HepG2 (cell line): ENCODE measurements at regions not wholly inside any gene's neighbourhood (a gene's known extent, or its start where the extent isn't known, plus 50 kb on each side); places are given as distances from the start of the nearest gene placed in this dataset.

Experiments
- ATAC-seq: fragments of 200-7000 bp; cut with Tn5 transposase; 3 replicates; pipeline ENCODE4 v1.9.1; 2020; ENCODE audit warnings: mild to moderate bottlenecking, moderate library complexity
- BruUV-seq: library from RNA; stranded (reverse); fragments of 400-500 nt; replicated peaks from 2 replicates; lab custom pipeline; 2021; lab: Mats Ljungman, UMichigan
- CTCF ChIA-PET: fragments of 300-600 bp; formaldehyde crosslinking; extraction: SDS; loops from one replicate; lab custom pipeline; 2021; ENCODE audit warnings: low total read pairs, inconsistent platforms, low intra/inter-chr PET ratio; lab: Yijun Ruan, JAX
- POLR2A ChIA-PET: fragments of 350-600 bp; sonication (Branson Sonifier 250); formaldehyde crosslinking; loops from one replicate; lab custom pipeline; 2020; ENCODE audit warnings: antibody characterized with exemption, inconsistent platforms; lab: Yijun Ruan, JAX
- DNase-seq: peaks from one replicate; pipeline ENCODE4 v3.0.0-alpha.2; 2015; ENCODE audit warnings: low spot score
- FAIRE-seq: peaks from 3 replicates; lab custom pipeline; 2011; peaks lifted over from hg19 to GRCh38; lab: Jason Lieb, UNC
- H2AFZ ChIP-seq: one replicate; pipeline ENCODE4 v1.6.1; 2011; ENCODE audit warnings: low read length, inconsistent platforms
- H3K27ac ChIP-seq: fragments of 300-600 bp; 3 replicates; pipeline ENCODE4 v1.8.0; 2011; ENCODE audit warnings: mixed run types, mild to moderate bottlenecking, mixed read lengths, low read length, inconsistent platforms; ENCODE audit not compliant: insufficient read depth; ENCODE audit errors: extremely low read length
- H3K27me3 ChIP-seq, 2 experiments: fragments of 200-600 bp in 1 of 2; 2 replicates in 1 of 2; 3 replicates in 1 of 2; pipeline versions ENCODE4 v1.6.0 to v1.8.0; 2011; ENCODE audit warnings: low read length in 2 of 2, mild to moderate bottlenecking in 2 of 2, moderate library complexity in 2 of 2, inconsistent platforms in 1 of 2; ENCODE audit not compliant: insufficient read depth in 2 of 2, control insufficient read depth in 1 of 2
- H3K36me3 ChIP-seq, 2 experiments: fragments of 200-600 bp in 1 of 2; replicated peaks in 1 of 2; 2 replicates in 1 of 2; 3 replicates in 1 of 2; pipeline versions ENCODE4 v1.5.1 to v1.8.0; 2011; ENCODE audit warnings: low read length in 2 of 2, inconsistent platforms in 1 of 2; ENCODE audit not compliant: insufficient read depth in 2 of 2, control insufficient read depth in 1 of 2
- H3K4me1 ChIP-seq: 2 replicates; pipeline ENCODE4 v1.5.1; 2012; ENCODE audit warnings: low read length, inconsistent platforms; ENCODE audit not compliant: insufficient read depth
- H3K4me2 ChIP-seq: 2 replicates; pipeline ENCODE4 v1.6.0; 2011; ENCODE audit warnings: low read depth, low read length, inconsistent platforms
- H3K4me3 ChIP-seq, 3 experiments: fragments of 200-600 bp in 1 of 3; sonication (generic), shearing (Covaris generic) in 1 of 3; replicated peaks in 1 of 3; 2 replicates each; pipeline ENCODE4 v1.5.1; 2011 to 2016; ENCODE audit warnings: low read length in 3 of 3, inconsistent platforms in 2 of 3, low read depth in 2 of 3, mild to moderate bottlenecking in 2 of 3, control low read depth in 1 of 3, mixed read lengths in 1 of 3; ENCODE audit not compliant: insufficient read depth in 1 of 3
- H3K79me2 ChIP-seq: one replicate; pipeline ENCODE4 v1.6.1; 2011; ENCODE audit warnings: low read length, inconsistent platforms; ENCODE audit not compliant: insufficient read depth
- H3K9ac ChIP-seq: 2 replicates; pipeline ENCODE4 v1.6.0; 2011; ENCODE audit warnings: mild to moderate bottlenecking, low read depth, low read length, inconsistent platforms; ENCODE audit not compliant: insufficient read depth
- H3K9me3 ChIP-seq: 2 replicates; pipeline ENCODE4 v1.5.1; 2012; ENCODE audit warnings: mild to moderate bottlenecking, low read length
- H4K20me1 ChIP-seq: 2 replicates; pipeline ENCODE4 v1.6.0; 2011; ENCODE audit warnings: inconsistent platforms, mild to moderate bottlenecking, low read length, moderate library complexity; ENCODE audit not compliant: insufficient read depth
- ATF1 ChIP-seq: IDR thresholded peaks from 2 replicates; pipeline ENCODE4 v1.6.1; 2016; ENCODE audit warnings: mild to moderate bottlenecking, control low read depth
- ATF5 ChIP-seq: sonication (generic); formaldehyde crosslinking; IDR thresholded peaks from 2 replicates; pipeline ENCODE4 v1.4.0; 2020; ENCODE audit warnings: mild to moderate bottlenecking, low read depth, missing genetic modification reagents
- GABPB1 ChIP-seq: IDR thresholded peaks from 2 replicates; pipeline ENCODE4 v1.6.1; 2016; ENCODE audit warnings: mild to moderate bottlenecking, missing genetic modification reagents, moderate library complexity, missing compliant biosample characterization
- HHEX ChIP-seq: IDR thresholded peaks from 2 replicates; pipeline ENCODE4 v1.6.1; 2016; ENCODE audit warnings: control low read depth
- HOXD1 ChIP-seq: sonication (generic); formaldehyde crosslinking; IDR thresholded peaks from 2 replicates; pipeline ENCODE4 v1.5.0; 2020; ENCODE audit warnings: missing genetic modification reagents
- KLF11 ChIP-seq: IDR thresholded peaks from 2 replicates; pipeline ENCODE4 v1.6.1; 2016; ENCODE audit warnings: missing compliant biosample characterization
- NFE2 ChIP-seq: sonication (generic); formaldehyde crosslinking; IDR thresholded peaks from 2 replicates; pipeline ENCODE4 v1.4.0; 2020; ENCODE audit warnings: missing genetic modification reagents
- THAP11 ChIP-seq: IDR thresholded peaks from 2 replicates; pipeline ENCODE4 v1.6.1; 2016; ENCODE audit warnings: missing biosample characterization, missing genetic modification reagents
- XRCC5 ChIP-seq: fragments of 200-400 bp; formaldehyde crosslinking; optimal IDR thresholded peaks from 2 replicates; pipeline ENCODE3; 2017; ENCODE audit warnings: mild to moderate bottlenecking, low read length
- ZFP36L2 ChIP-seq: sonication (generic); formaldehyde crosslinking; IDR thresholded peaks from 2 replicates; pipeline ENCODE4 v1.4.0; 2020; ENCODE audit warnings: missing genetic modification reagents
- ZNF253 ChIP-seq: sonication (generic); formaldehyde crosslinking; IDR thresholded peaks from 2 replicates; pipeline ENCODE4 v1.8.0; 2022; ENCODE audit warnings: mild to moderate bottlenecking, missing genetic modification reagents, borderline replicate concordance
- ZNF333 ChIP-seq: sonication (generic); formaldehyde crosslinking; IDR thresholded peaks from 2 replicates; pipeline ENCODE4 v1.4.0; 2020; ENCODE audit warnings: mild to moderate bottlenecking, missing genetic modification reagents, borderline replicate concordance
- ZNF383 ChIP-seq: sonication (generic); formaldehyde crosslinking; IDR thresholded peaks from 2 replicates; pipeline ENCODE4 v1.4.0; 2020; ENCODE audit warnings: missing genetic modification reagents, mild to moderate bottlenecking, borderline replicate concordance
- ZNF556 ChIP-seq: sonication (generic); formaldehyde crosslinking; IDR thresholded peaks from 2 replicates; pipeline ENCODE4 v1.4.0; 2020; ENCODE audit warnings: mild to moderate bottlenecking, missing genetic modification reagents, borderline replicate concordance
- WGBS: methylation state at CpG from one replicate; pipeline ENCODE4 v1.1.6; 2017; ENCODE audit warnings: low lambda C conversion rate; 5-methylcytosine and 5-hydroxymethylcytosine counted together
- in situ Hi-C: cut with HindIII; loops from 2 replicates; pipeline ENCODE4 v1.10.0; 2017; ENCODE audit warnings: low pct_unique_long_range_greater_than_20kb; ENCODE audit not compliant: extremely low pct_ligation_motif_present
- intact Hi-C: fragments of 100-400 bp; cut with micrococcal nuclease; formaldehyde crosslinking; loops from one replicate; pipeline ENCODE4 v1.10.0; 2022; ENCODE audit not compliant: unreplicated experiment
- TF ChIP-seq, protein P1 (sequence below): IDR thresholded peaks from 2 replicates; pipeline ENCODE4 v1.6.1; 2016; ENCODE audit warnings: mild to moderate bottlenecking
- TF ChIP-seq, protein P2 (sequence below): sonication (generic); formaldehyde crosslinking; IDR thresholded peaks from 2 replicates; pipeline ENCODE4 v1.4.0; 2020; ENCODE audit warnings: missing genetic modification reagents, low read depth, mild to moderate bottlenecking, borderline replicate concordance
- TF ChIP-seq, protein P3 (sequence below): sonication (generic); formaldehyde crosslinking; IDR thresholded peaks from 2 replicates; pipeline ENCODE4 v1.8.0; 2022; ENCODE audit warnings: missing genetic modification reagents, mild to moderate bottlenecking, inconsistent platforms, borderline replicate concordance

- no peaks in the 10 kb centered on the region for H3K79me2 ChIP-seq
Observed at GRCh38 chr6:44564906-44565524, 177.5 kb downstream of the CDC5L start.

More at GRCh38 chr6:44564906-44565524, 177.5 kb downstream of the CDC5L start:
- CTCF ChIA-PET = no interaction called here
- DNase-seq (no peak), FAIRE-seq (no peak), ATAC-seq (no peak)
- Histone ChIP-seq H3K36me3 (no peaks in the 10 kb centered on the region), H3K4me3 (no peak overlapping the region), H3K4me1 (no peaks in the 10 kb centered on the region), H2AFZ (no peak overlapping the region), H3K9me3 (no peaks in the 10 kb centered on the region), H3K27me3 (peaks cover 0 to 30% of the 10 kb centered on the region in 2 experiments; a peak in 4 of 5 replicates), H3K4me2 (no peak overlapping the region), H3K27ac (no peak overlapping the region), H4K20me1 (no peaks in the 10 kb centered on the region), H3K9ac (no peak overlapping the region)
- in situ Hi-C loops = no loop called here
- BruUV-seq = no TSS peak
- POLR2A ChIA-PET = no interaction called here
- 34% methylated on average over 4 of the region's 6 CpGs for WGBS
- intact Hi-C loops = no loop called here
- TF ChIP-seq HHEX (CRISPR knock-in tag) = no peak
- no peak for TF ChIP-seq ATF1 (CRISPR knock-in tag)
- no peak for TF ChIP-seq GABPB1 (CRISPR knock-in tag)
- no peak for TF ChIP-seq XRCC5
- TF ChIP-seq ZNF333 = no peak
- TF ChIP-seq ZNF383 (CRISPR knock-in tag) = no peak
- TF ChIP-seq, protein P1, sequence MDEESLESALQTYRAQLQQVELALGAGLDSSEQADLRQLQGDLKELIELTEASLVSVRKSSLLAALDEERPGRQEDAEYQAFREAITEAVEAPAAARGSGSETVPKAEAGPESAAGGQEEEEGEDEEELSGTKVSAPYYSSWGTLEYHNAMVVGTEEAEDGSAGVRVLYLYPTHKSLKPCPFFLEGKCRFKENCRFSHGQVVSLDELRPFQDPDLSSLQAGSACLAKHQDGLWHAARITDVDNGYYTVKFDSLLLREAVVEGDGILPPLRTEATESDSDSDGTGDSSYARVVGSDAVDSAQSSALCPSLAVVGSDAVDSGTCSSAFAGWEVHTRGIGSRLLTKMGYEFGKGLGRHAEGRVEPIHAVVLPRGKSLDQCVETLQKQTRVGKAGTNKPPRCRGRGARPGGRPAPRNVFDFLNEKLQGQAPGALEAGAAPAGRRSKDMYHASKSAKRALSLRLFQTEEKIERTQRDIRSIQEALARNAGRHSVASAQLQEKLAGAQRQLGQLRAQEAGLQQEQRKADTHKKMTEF (CRISPR knock-in tag) = no peak
- TF ChIP-seq, protein P2, sequence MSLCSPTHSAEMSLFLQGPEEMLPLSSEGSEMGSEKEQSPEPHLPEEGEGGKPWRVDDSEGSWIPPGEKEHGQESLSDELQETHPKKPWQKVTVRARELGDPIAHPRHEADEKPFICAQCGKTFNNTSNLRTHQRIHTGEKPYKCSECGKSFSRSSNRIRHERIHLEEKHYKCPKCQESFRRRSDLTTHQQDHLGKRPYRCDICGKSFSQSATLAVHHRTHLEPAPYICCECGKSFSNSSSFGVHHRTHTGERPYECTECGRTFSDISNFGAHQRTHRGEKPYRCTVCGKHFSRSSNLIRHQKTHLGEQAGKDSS (CRISPR knock-in tag) = no peak
- no peak for TF ChIP-seq NFE2 (CRISPR knock-in tag)
- no peak for TF ChIP-seq ZNF556 (CRISPR knock-in tag)
- TF ChIP-seq, protein P3, sequence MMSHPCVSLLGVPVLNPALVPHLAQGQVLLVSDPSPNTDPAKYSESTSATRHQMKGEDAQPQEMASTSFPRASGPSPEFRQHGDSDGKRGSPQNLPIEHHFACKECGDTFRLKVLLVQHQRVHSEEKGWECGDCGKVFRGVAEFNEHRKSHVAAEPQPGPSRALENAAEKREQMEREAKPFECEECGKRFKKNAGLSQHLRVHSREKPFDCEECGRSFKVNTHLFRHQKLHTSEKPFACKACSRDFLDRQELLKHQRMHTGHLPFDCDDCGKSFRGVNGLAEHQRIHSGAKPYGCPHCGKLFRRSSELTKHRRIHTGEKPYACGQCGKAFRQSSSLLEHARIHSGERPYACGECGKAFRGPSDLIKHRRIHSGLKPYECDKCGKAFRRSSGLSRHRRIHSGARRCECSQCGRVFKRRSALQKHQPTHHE (CRISPR knock-in tag) = no peak
- no peak for TF ChIP-seq ZFP36L2
- no peak for TF ChIP-seq ZNF253
- no peak for TF ChIP-seq THAP11 (CRISPR knock-in tag)
- no peak for TF ChIP-seq ATF5 (CRISPR knock-in tag)
- TF ChIP-seq HOXD1 (CRISPR knock-in tag) = no peak
- TF ChIP-seq KLF11 (CRISPR knock-in tag) = no peak
